Liver (tissue), 8 donors: ENCODE measurements at regions not wholly inside any gene's neighbourhood (a gene's known extent, or its start where the extent isn't known, plus 50 kb on each side); places are given as distances from the start of the nearest gene placed in this dataset.

ENCODE experiments used
- DNase-seq: peaks from one replicate; pipeline ENCODE4 v3.0.0-alpha.2; 2017; ENCODE audit warnings: low spot score
- H3K27ac ChIP-seq, 2 donors: one replicate each; pipeline ENCODE4 v1.7.0; 2013; ENCODE audit warnings: inconsistent platforms in 2 of 2, low read length in 2 of 2, control low read depth in 1 of 2, low read depth in 1 of 2, mild to moderate bottlenecking in 1 of 2
- H3K27me3 ChIP-seq, 4 donors: one replicate each; pipeline versions ENCODE4 v1.6.1 to v1.7.0; 2013; ENCODE audit warnings: low read length in 3 of 4, inconsistent platforms in 1 of 4, mild to moderate bottlenecking in 1 of 4, moderate library complexity in 1 of 4; ENCODE audit not compliant: control insufficient read depth in 4 of 4, insufficient read depth in 4 of 4
- H3K36me3 ChIP-seq, 4 donors: one replicate each; pipeline versions ENCODE4 v1.6.1 to v1.7.0; 2013; ENCODE audit warnings: low read length in 3 of 4, mild to moderate bottlenecking in 3 of 4, low read depth in 1 of 4, moderate library complexity in 1 of 4; ENCODE audit not compliant: control insufficient read depth in 4 of 4, insufficient read depth in 3 of 4
- H3K4me1 ChIP-seq, 4 donors: one replicate each; pipeline versions ENCODE4 v1.6.1 to v1.7.0; 2013; ENCODE audit warnings: low read length in 3 of 4, mild to moderate bottlenecking in 3 of 4, moderate library complexity in 1 of 4; ENCODE audit not compliant: control insufficient read depth in 4 of 4, insufficient read depth in 4 of 4
- H3K4me3 ChIP-seq, 3 donors: one replicate each; pipeline versions ENCODE4 v1.6.1 to v1.7.0; 2013; ENCODE audit warnings: low read length in 3 of 3, control low read depth in 1 of 3, low read depth in 1 of 3, mild to moderate bottlenecking in 1 of 3
- H3K9ac ChIP-seq, 2 donors: one replicate each; pipeline ENCODE4 v1.7.0; 2013; ENCODE audit warnings: low read length in 2 of 2, mild to moderate bottlenecking in 2 of 2, moderate library complexity in 2 of 2, control low read depth in 1 of 2, low read depth in 1 of 2
- H3K9me3 ChIP-seq, 4 donors: one replicate each; pipeline versions ENCODE4 v1.6.1 to v1.7.0; 2013; ENCODE audit warnings: low read length in 3 of 4; ENCODE audit not compliant: control insufficient read depth in 4 of 4
- ATF3 ChIP-seq: IDR thresholded peaks from 2 replicates; pipeline ENCODE4 v1.6.1; 2016; ENCODE audit warnings: antibody characterized with exemption
- CTCF ChIP-seq: fragments of 150-350 bp; IDR thresholded peaks from 2 replicates; pipeline ENCODE4 v1.5.1; 2017; ENCODE audit warnings: improper control_type of control experiment, low read depth, low read length; ENCODE audit not compliant: missing input control
- EGR1 ChIP-seq, 2 donors: IDR thresholded peaks; 2 replicates each; pipeline ENCODE4 v1.6.1; 2016 to 2018; ENCODE audit warnings: antibody characterized with exemption in 2 of 2, low read depth in 2 of 2
- FOXA1 ChIP-seq: IDR thresholded peaks from 2 replicates; pipeline ENCODE4 v1.6.1; 2016; ENCODE audit warnings: antibody characterized with exemption
- FOXA2 ChIP-seq: IDR thresholded peaks from 2 replicates; pipeline ENCODE4 v1.6.1; 2016; ENCODE audit warnings: antibody characterized with exemption
- GABPA ChIP-seq, 2 donors: IDR thresholded peaks in 1 of 2; conservative IDR thresholded peaks in 1 of 2; 2 replicates each; pipeline ENCODE4 v1.6.1; 2016; ENCODE audit warnings: antibody characterized with exemption in 2 of 2, mild to moderate bottlenecking in 1 of 2, moderate library complexity in 1 of 2
- HNF4A ChIP-seq, 2 donors: conservative IDR thresholded peaks; 2 replicates each; pipeline ENCODE4 v1.6.1; 2016; ENCODE audit warnings: antibody characterized with exemption in 2 of 2, mild to moderate bottlenecking in 2 of 2
- HNF4G ChIP-seq: IDR thresholded peaks from 2 replicates; pipeline ENCODE4 v1.6.1; 2016; ENCODE audit warnings: antibody characterized with exemption
- JUND ChIP-seq, 2 donors: IDR thresholded peaks; 2 replicates each; pipeline ENCODE4 v1.6.1; 2016; ENCODE audit warnings: antibody characterized with exemption in 2 of 2
- NR2F2 ChIP-seq: IDR thresholded peaks from 2 replicates; pipeline ENCODE4 v1.6.1; 2016; ENCODE audit warnings: antibody characterized with exemption
- RAD21 ChIP-seq, 2 donors: IDR thresholded peaks; 2 replicates each; pipeline ENCODE4 v1.6.1; 2016; ENCODE audit warnings: antibody characterized with exemption in 2 of 2, mild to moderate bottlenecking in 2 of 2
- RXRA ChIP-seq, 2 donors: IDR thresholded peaks; 2 replicates each; pipeline ENCODE4 v1.6.1; 2017 to 2018; ENCODE audit warnings: antibody characterized with exemption in 2 of 2, mild to moderate bottlenecking in 1 of 2
- SP1 ChIP-seq: IDR thresholded peaks from 2 replicates; pipeline ENCODE4 v1.6.1; 2018; ENCODE audit warnings: antibody characterized with exemption, mild to moderate bottlenecking
- TAF1 ChIP-seq: conservative IDR thresholded peaks from 2 replicates; pipeline ENCODE4 v1.6.1; 2016; ENCODE audit warnings: antibody characterized with exemption, mild to moderate bottlenecking
- YY1 ChIP-seq: IDR thresholded peaks from 2 replicates; pipeline ENCODE4 v1.6.1; 2016; ENCODE audit warnings: antibody characterized with exemption, mild to moderate bottlenecking
- ZBTB33 ChIP-seq: IDR thresholded peaks from 2 replicates; pipeline ENCODE4 v1.6.1; 2016; ENCODE audit warnings: antibody characterized with exemption
- WGBS: extraction: QIAGEN DNeasy Blood & Tissue Kit; methylation state at CpG from one replicate; pipeline ENCODE4 v1.1.7; 2013; 5-methylcytosine and 5-hydroxymethylcytosine counted together
- TF ChIP-seq, protein P1 (sequence below): IDR thresholded peaks from 2 replicates; pipeline ENCODE4 v1.6.1; 2016; ENCODE audit warnings: antibody characterized with exemption
- TF ChIP-seq, protein P2 (sequence below): IDR thresholded peaks from 2 replicates; pipeline ENCODE4 v1.6.1; 2016; ENCODE audit warnings: antibody characterized with exemption, mild to moderate bottlenecking
- donor health status: healthy.
- donor health status: healthy.
- donor health status: healthy.
- donor health status: healthy.
- donor health status: healthy.

DNA sequence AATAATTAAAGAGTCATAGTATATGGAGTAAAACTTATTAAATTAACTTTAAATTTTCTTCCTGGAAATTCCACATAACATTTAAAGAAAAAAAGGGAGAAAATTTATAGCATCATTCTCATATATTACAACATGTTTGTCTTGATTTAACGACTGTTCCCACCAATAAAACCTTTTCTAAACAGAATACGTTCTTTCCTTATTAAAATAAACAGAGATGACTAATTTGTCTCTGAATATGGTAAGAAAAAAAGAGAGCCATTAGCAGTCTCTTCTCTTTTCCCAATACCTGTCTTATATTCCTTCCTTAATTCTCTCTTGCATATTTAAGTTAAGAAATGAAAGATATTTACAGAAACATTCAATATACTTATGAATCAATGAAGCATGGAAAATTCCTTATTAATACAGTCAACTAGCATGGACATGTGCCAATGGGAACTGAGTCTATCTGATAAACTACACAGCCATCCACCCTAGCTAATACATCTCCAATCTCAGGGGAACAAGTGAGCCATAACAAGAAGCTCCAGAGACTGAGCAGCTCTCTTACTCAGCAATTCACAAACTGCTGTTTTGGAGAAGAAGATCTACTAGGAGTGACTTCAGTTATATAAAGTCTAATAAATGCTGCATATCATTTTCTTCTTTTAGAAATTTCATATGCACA, 347.1 kb upstream of the MANEA start:
- no peak for DNase-seq
- H3K36me3 ChIP-seq: no peaks in the 10 kb centered on the region
- no peaks in the 10 kb centered on the region for H3K9me3 ChIP-seq
- no peak for TF ChIP-seq RXRA (IDR thresholded peaks at IDR 0.05)
- no peak for TF ChIP-seq ATF3
- TF ChIP-seq TAF1: no peak
- TF ChIP-seq FOXA2: no peak
- TF ChIP-seq HNF4A (conservative IDR thresholded peaks at IDR 0.05): no peak
- no peak for TF ChIP-seq YY1
- peaks cover 0 to 6% (median 0%) of the 10 kb centered on the region in 4 donors for H3K27me3 ChIP-seq
- H3K27ac ChIP-seq: no peak overlapping the region
- WGBS: 45% methylated on average over 2 of the region's 2 CpGs
- H3K4me1 ChIP-seq: no peaks in the 10 kb centered on the region
- no peak overlapping the region for H3K4me3 ChIP-seq
- H3K9ac ChIP-seq: no peak overlapping the region

- Histone ChIP-seq H3K27ac (no peak overlapping the region), H3K4me3 (no peak overlapping the region), H3K9ac (no peak overlapping the region), H3K36me3 (no peaks in the 10 kb centered on the region), H3K4me1 (no peaks in the 10 kb centered on the region), H3K27me3 (peaks cover 0 to 6% (median 0%) of the 10 kb centered on the region in 4 donors), H3K9me3 (no peaks in the 10 kb centered on the region)
- DNase-seq: no peak
- TF ChIP-seq TAF1 (no peak), JUND (IDR thresholded peaks at IDR 0.05) (no peak)
Measured at GRCh38 chr6:95231416-95231815, 345.9 kb upstream of the MANEA start.

GRCh38 chr6:95232446-95232845, 344.9 kb upstream of the MANEA start:
- Histone ChIP-seq H3K27ac (no peak overlapping the region), H3K4me1 (no peaks in the 10 kb centered on the region), H3K36me3 (no peaks in the 10 kb centered on the region), H3K9ac (no peak overlapping the region), H3K4me3 (no peak overlapping the region), H3K9me3 (no peaks in the 10 kb centered on the region), H3K27me3 (peaks cover 0 to 6% (median 0%) of the 10 kb centered on the region in 4 donors)
- WGBS: 85% methylated on average over 4 of the region's 4 CpGs
- DNase-seq: no peak
- TF ChIP-seq, protein P1, sequence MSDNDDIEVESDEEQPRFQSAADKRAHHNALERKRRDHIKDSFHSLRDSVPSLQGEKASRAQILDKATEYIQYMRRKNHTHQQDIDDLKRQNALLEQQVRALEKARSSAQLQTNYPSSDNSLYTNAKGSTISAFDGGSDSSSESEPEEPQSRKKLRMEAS: no peak
- no peak for TF ChIP-seq GABPA (IDR thresholded peaks at IDR 0.05 in 1 of 2, conservative IDR thresholded peaks at IDR 0.05 in 1 of 2)
- TF ChIP-seq, protein P2, sequence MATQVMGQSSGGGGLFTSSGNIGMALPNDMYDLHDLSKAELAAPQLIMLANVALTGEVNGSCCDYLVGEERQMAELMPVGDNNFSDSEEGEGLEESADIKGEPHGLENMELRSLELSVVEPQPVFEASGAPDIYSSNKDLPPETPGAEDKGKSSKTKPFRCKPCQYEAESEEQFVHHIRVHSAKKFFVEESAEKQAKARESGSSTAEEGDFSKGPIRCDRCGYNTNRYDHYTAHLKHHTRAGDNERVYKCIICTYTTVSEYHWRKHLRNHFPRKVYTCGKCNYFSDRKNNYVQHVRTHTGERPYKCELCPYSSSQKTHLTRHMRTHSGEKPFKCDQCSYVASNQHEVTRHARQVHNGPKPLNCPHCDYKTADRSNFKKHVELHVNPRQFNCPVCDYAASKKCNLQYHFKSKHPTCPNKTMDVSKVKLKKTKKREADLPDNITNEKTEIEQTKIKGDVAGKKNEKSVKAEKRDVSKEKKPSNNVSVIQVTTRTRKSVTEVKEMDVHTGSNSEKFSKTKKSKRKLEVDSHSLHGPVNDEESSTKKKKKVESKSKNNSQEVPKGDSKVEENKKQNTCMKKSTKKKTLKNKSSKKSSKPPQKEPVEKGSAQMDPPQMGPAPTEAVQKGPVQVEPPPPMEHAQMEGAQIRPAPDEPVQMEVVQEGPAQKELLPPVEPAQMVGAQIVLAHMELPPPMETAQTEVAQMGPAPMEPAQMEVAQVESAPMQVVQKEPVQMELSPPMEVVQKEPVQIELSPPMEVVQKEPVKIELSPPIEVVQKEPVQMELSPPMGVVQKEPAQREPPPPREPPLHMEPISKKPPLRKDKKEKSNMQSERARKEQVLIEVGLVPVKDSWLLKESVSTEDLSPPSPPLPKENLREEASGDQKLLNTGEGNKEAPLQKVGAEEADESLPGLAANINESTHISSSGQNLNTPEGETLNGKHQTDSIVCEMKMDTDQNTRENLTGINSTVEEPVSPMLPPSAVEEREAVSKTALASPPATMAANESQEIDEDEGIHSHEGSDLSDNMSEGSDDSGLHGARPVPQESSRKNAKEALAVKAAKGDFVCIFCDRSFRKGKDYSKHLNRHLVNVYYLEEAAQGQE: no peak
- TF ChIP-seq FOXA2: no peak
- no peak for TF ChIP-seq ATF3
- no peak for TF ChIP-seq CTCF
- no peak for TF ChIP-seq YY1
- TF ChIP-seq ZBTB33: no peak
- no peak for TF ChIP-seq HNF4A (conservative IDR thresholded peaks at IDR 0.05)
- TF ChIP-seq TAF1: no peak
- TF ChIP-seq NR2F2: no peak
- no peak for TF ChIP-seq FOXA1
- TF ChIP-seq EGR1 (IDR thresholded peaks at IDR 0.05; ENCODE audit: low read depth in 2 of 2): no peak
- no peak for TF ChIP-seq HNF4G
- TF ChIP-seq JUND (IDR thresholded peaks at IDR 0.05): no peak
- no peak for TF ChIP-seq SP1
- no peak for TF ChIP-seq RAD21 (IDR thresholded peaks at IDR 0.05)
- TF ChIP-seq RXRA (IDR thresholded peaks at IDR 0.05): no peak
